HG03432 (cell line): ENCODE measurements at regions not wholly inside any gene's neighbourhood (a gene's known extent, or its start where the extent isn't known, plus 50 kb on each side); places are given as distances from the start of the nearest gene placed in this dataset.
A peak's percentile ranks its signal among the peaks of the same experiment; 100 is the strongest.
"Not testable (repeated sequence)": the region's sequence is repeated elsewhere in the genome, so short reads cannot be mapped to it uniquely, and the experiment has no call there.

Experiments used
- ATAC-seq: cut with Tn5 transposase; IDR thresholded peaks from one replicate; pipeline ENCODE4 v1.9.1; 2021; ENCODE audit warnings: mild to moderate bottlenecking, moderate library complexity; ENCODE audit not compliant: unreplicated experiment

DNA sequence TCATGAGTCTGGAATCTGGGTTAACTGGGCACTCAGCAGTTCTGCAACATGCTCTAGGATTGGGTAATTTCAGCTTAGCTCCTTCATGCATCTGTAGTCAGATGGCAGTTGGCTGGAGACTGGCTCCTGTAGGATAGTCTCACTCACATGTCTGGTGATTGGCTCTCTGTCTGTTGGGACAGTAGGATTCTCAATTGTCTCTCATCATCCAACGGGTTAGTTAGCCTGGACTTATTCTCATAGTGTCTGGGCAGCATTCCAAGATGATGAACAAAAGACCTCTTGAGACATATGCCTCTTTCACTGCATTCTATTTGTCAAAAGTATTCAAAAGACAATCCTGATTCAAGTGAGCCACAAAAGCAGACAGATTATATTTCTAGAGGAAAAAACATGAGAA lies 795.6 kb upstream of the GALNTL6 start:
- no peak for ATAC-seq

GRCh38 chr4:171016145-171016544 lies 797.1 kb upstream of the GALNTL6 start:
- no peak for ATAC-seq

DNA sequence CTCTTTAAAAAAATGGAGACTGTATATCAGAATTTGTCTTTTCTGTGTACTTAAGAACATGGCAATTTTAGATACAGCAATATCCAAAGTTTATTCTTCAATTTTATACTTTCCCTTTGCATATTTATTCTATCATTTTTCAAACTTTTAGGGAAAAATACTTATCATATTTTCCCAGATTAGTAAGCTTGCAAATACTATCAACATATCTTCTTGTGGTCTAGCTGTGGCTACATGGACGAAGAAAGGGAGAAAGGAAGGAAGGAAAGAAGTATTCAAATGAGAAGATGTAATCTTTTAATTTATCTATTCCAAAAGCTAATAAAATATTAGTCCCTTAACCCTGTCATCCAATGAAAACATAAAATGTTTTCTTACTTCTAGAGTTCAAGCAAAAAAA lies 797.8 kb upstream of the GALNTL6 start:
- no peak for ATAC-seq

GRCh38 chr4:171007618-171008390 lies 805.4 kb upstream of the GALNTL6 start:
- ATAC-seq = peak; percentile 56

DNA sequence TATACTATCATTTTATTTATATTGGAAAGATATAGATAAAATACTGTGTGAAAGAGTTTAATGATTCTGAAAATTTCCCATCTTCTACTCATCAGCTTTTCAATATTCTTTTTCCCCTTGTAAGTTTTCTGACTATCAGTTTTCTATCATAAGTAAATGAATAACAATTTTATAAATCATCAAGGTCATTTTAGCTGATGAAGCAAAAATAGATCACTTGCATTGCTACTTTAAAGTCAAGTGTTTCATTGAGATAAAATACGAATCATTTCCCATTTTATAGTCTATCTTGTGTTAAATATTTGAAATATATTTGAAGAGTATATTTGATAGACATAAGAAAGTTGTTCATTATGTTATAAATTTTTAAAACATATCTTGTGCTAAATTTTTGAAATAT lies 811.0 kb upstream of the GALNTL6 start:
- no peak for ATAC-seq

DNA sequence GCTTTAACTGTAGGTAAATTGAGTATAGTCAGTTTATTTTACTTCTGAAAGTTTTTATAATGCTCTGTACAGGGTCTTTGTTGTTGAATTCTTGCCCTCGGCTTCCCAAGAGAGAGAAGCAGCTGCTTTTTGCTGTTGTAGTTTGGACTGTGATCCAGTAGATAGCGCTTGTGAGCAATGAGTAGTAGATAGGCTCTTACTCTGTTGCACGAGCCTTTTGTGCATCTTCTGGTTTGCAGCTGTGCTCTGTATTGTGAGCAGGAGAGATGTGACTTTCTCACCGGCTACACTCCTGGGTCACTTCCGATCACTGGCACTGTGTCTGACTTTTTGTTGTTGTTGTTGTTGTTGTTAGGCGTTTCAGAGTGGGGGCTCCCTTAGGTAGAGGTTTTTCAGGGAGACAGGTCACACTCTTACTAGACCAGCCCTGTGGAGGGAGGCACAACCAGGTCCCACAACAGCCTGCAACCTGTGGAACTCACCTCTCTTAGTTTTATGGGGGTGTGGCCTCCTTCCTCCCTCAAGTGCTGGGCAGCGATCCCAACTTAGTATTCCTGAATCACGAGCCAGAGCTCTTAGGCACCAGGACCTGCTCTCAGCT lies 822.1 kb upstream of the GALNTL6 start:
- peak; percentile 91 for ATAC-seq

GRCh38 chr4:170988446-170988845 lies 824.8 kb upstream of the GALNTL6 start:
- no peak for ATAC-seq

GRCh38 chr4:170979736-170980135 lies 833.5 kb upstream of the GALNTL6 start:
- no peak for ATAC-seq

- no peak for ATAC-seq
Observed at GRCh38 chr4:170978990-170979389, 834.2 kb upstream of the GALNTL6 start.

DNA sequence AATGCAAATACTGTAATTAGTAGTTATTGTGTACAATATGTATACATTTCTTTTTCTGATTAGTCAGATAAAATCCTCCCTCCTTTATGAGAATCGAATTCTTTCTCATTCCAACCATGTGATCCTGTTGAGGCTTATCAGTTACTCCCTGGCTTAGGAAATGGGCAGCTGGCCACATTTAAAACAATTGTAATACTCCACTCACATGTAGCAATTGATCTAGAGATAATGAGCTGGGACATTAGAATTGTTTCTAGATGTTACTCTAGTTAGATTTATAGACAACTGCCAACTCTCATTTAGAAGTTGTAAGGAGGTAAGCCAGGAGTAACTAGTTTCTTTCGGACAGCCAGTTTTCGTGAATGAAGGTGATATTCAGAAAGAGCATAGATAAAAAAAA lies 859.3 kb upstream of the AADAT start:
- no peak for ATAC-seq

- no peak for ATAC-seq
Observed at GRCh38 chr4:170940043-170940724, 850.4 kb upstream of the AADAT start.

DNA sequence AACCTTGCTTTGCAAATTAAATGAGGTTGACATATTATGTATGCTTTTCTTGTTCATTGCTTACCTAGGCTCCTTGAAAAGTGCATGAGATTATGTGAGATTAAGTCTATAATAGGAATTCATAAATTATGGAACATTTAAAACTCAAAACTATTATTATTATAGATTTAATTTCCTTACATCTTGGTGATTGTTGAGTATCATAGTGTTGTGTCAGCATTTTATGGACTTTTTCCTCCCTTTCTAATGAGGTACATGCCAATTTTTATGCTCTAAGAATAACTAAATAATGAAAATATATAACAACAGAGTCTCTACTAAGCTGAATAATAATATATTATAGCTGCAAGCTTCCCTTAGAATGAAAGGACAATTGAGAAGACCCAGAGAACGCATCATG lies 848.8 kb upstream of the AADAT start:
- no peak for ATAC-seq

- no peak for ATAC-seq
Observed at GRCh38 chr4:170931321-170931720, 841.6 kb upstream of the AADAT start.

DNA sequence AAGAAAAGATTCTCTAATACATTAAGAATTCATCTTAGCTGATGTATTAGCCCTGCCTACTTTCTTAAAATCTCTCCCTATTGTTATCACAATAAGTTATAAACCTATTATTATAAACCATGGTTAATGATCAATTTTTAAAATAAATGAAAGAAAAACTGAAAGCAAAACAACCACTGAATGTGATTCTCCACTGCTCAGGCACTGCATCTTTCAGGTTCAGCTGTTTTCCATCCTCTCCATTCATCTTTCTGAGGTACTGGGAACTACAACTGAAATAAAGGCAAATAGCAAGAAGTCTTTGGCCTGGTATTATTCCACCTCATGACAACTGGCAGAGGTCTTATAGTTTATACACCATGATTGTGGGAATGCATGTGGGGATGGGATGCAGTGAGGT lies 798.9 kb upstream of the AADAT start:
- ATAC-seq = no peak

DNA sequence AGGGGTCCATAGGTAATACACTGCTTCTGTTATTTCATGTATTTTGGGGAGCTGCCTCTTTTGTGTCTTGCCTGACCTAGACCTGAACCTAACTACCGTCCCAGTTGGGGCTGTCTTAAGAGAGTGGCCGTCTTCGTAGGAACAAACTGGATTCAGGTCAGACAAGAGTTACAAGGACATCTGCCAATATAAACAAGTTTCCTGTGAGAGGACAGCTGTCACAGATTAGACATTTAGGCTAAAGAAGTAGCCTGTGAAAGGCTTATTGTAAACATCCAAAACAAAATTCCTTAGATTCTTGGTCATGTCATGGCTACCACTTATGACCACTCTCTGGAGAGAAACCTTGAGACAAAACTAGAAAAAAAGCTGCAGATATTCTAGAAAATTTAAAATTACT lies 797.6 kb upstream of the AADAT start:
- no peak for ATAC-seq

DNA sequence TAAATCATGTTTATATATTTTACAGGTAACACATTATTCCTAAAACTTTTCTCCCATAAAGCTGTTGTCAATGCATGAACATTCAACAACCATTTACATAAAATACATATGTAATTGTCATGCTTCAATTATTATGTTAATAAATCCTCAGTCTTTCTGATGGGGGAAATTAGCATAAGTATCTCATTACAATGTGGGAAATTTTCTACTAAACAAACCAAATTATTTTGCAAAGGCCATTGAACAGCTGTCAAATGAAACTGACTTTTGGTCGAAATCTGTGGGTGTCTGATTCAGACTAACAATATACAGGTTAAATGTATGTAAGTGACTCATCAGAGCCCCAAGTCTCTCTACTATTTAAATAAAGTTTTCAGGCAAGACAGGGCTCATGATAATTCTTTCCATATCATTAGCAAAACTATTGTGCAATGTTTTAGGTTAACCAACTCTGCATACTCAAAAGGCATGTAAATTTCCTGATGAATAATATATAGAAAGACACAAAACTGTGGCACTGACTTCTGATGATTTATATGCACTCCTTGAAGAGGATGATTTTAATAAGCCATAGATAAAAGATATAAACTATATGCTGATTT lies 795.3 kb upstream of the AADAT start:
- no peak for ATAC-seq

GRCh38 chr4:170881646-170882045 lies 791.9 kb upstream of the AADAT start:
- not testable (repeated sequence) for ATAC-seq

GRCh38 chr4:170875868-170876267 lies 786.1 kb upstream of the AADAT start:
- ATAC-seq = peak; percentile 78

- no peak for ATAC-seq
Observed at GRCh38 chr4:170872794-170873193, 783.0 kb upstream of the AADAT start.

DNA sequence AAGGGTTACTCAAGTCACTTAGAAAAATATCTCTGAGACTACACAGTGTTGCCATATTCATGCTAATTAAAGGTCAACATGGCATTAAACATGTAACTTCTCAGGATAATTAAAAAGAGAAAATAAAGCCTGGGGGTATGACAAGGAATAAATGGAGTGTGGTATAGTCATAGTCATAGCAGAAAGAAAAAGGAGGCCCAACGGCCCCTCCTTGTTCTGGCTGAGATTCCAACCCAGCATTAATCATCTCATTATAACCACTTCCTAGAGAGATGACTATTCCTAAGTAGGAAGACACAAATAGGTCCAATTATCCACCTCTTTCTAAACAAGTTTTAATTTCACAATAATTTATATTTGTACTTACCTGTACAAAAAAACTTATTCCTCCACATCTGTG lies 778.4 kb upstream of the AADAT start:
- no peak for ATAC-seq

DNA sequence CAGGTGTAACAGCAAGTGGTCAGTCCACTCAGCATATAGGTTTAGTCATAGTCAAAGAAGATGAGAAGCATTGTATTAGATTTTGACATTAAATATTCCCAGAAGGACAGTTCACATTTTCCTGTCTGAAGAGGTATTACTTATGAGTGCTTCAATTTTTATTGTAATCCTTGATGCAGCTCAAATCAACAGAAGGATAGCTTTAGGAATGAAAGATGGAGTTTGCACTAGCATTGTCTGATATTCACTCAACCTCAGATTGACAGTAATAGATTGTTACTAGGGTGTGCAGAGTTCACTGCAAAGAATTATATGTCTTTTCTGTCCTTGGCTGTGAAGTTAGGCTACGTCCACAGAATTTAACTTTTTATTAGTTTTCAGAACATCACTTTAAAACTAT lies 764.3 kb upstream of the AADAT start:
- ATAC-seq = no peak
